ENCODE measurements at regions not wholly inside any gene's neighbourhood (a gene's known extent, or its start where the extent isn't known, plus 50 kb on each side); places are given as distances from the start of the nearest gene placed in this dataset.
"Not testable (repeated sequence)": the region's sequence is repeated elsewhere in the genome, so short reads cannot be mapped to it uniquely, and the experiment has no call there.

DNA sequence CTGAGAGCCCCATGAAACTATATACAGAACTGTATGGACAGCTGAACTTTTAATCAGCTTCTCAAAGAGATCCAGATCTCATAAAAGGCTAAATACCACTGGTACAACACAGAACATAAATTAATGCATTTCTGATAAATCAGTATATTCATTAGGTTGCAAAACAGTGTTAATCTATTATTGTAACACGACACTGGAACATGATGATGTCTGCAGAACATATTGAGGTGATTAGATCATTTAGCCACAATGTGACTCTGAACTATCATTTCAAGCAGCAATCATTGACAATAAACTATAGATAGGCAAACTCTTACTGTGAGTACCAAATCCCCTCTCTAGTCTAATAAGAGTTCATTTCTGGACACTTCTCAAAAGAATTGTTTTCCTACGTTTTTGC is 50.3 kb downstream of the GASK1B start:
- H3K9me3 ChIP-seq: no peaks in the 10 kb centered on the region
- no peak for DNase-seq
- intact Hi-C loops (cut with DNase I, micrococcal nuclease): no loop called here
- no peak for ATAC-seq
- no peak overlapping the region for H3K4me3 ChIP-seq
- no peaks in the 10 kb centered on the region for H3K36me3 ChIP-seq (ENCODE audit: low read depth)
- H3K4me1 ChIP-seq (ENCODE audit: low read depth): no peaks in the 10 kb centered on the region
- TF ChIP-seq, protein P1, sequence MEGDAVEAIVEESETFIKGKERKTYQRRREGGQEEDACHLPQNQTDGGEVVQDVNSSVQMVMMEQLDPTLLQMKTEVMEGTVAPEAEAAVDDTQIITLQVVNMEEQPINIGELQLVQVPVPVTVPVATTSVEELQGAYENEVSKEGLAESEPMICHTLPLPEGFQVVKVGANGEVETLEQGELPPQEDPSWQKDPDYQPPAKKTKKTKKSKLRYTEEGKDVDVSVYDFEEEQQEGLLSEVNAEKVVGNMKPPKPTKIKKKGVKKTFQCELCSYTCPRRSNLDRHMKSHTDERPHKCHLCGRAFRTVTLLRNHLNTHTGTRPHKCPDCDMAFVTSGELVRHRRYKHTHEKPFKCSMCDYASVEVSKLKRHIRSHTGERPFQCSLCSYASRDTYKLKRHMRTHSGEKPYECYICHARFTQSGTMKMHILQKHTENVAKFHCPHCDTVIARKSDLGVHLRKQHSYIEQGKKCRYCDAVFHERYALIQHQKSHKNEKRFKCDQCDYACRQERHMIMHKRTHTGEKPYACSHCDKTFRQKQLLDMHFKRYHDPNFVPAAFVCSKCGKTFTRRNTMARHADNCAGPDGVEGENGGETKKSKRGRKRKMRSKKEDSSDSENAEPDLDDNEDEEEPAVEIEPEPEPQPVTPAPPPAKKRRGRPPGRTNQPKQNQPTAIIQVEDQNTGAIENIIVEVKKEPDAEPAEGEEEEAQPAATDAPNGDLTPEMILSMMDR (IDR thresholded peaks at IDR 0.05): no peak

DNA sequence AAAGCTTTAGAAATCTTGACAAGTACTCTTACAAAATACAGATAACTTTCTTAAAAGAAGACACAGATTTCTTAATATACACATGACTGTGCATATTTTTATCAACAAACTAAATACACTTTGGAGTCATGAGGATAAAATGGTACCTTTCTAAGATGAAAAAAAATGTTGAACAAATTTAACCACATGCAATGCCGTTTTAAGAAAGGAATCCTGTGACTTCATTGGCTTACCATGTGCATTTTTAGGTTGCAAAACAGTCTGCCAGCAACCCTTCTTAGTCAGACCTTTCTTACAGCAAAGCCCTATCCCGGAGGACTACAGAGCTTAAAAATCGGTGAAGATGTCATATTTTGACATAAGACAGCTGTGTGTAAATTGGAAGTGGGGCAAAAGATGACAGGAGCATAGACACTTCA is 51.7 kb downstream of the GASK1B start:
- Histone ChIP-seq H3K9me3 (no peaks in the 10 kb centered on the region), H3K4me3 (no peak overlapping the region), H3K36me3 (ENCODE audit: low read depth) (no peaks in the 10 kb centered on the region), H3K4me1 (ENCODE audit: low read depth) (no peaks in the 10 kb centered on the region)
- TF ChIP-seq, protein P1 (IDR thresholded peaks at IDR 0.05): no peak
- ATAC-seq: peak; percentile 39
- DNase-seq: peak in 1 of 3 donors; percentile 14
- intact Hi-C loops (cut with DNase I, micrococcal nuclease): no loop called here

DNA sequence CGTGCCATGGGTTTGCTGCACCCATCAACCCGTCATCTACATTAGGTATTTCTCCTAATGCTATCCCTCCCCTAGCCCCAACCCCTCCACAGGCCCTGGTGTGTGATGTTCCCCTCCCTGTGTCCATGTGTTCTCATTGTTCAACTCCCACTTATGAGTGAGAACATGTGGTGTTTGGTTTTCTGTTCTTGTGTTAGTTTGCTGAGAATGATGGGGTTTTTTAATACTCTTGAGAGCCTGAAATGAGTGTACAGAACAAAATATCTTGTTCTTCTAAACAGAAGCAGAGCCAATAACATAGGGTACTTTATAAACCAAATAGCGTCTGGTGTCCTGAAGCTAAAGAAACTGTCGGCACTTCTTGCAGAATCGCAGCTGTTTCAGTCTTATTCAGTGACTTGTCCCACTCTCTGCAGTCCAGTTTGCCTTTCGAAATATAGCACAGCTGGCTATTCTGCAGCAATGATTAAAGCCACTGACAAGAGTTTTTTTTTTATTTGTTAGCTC is 52.1 kb downstream of the GASK1B start:
- H3K4me3 ChIP-seq; intact Hi-C loops (cut with DNase I, micrococcal nuclease); H3K4me1 ChIP-seq (ENCODE audit: low read depth); H3K36me3 ChIP-seq (ENCODE audit: low read depth); H3K9me3 ChIP-seq: not testable (repeated sequence)
- ATAC-seq: peak; percentile 59
- peak in 1 of 3 donors; percentile 7 for DNase-seq

DNA sequence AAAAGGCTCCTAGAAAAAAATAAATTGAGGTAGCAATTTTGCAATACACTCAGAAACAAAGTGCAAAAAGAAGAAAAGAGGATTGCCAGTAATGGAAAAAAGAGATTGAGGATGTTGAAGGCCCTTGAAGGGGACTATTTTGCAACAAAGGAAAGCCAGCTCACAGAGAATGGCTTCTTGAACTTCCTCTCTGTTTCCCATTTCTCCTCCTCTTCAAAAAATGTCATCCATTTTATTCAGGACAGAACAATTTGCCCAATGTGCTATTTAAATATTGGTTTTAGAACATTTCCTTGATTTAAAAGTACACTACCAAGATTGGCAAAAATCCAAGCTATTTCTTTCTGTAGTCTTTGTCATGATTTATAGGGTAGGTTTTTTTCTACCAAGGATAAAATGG is 60.2 kb downstream of the GASK1B start:
- H3K36me3 ChIP-seq (ENCODE audit: low read depth): no peaks in the 10 kb centered on the region
- H3K9me3 ChIP-seq: no peaks in the 10 kb centered on the region
- DNase-seq: no peak
- no peaks in the 10 kb centered on the region for H3K4me1 ChIP-seq (ENCODE audit: low read depth)
- H3K4me3 ChIP-seq: no peak overlapping the region
- intact Hi-C loops (cut with DNase I, micrococcal nuclease): no loop called here
- TF ChIP-seq, protein P1 (IDR thresholded peaks at IDR 0.05): no peak
- ATAC-seq: no peak

DNA sequence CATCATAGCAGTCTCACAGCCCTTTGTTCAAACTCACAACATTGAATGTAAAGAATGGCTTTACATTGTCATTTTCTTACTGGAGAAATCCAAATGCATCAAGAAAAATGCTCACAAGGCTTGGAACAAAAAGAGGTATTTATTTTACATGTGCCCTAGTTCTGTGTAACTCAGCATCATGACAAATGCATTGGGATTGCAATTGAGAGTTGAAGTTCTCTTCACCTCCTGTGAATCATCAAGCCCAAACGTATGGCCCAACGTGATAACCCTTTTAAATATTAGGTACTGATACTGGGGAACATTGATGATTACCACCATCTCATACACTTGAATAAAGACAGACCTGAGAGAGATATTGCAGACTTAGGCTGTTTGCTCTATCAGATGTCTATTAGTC is 61.6 kb downstream of the GASK1B start:
- H3K9me3 ChIP-seq: no peaks in the 10 kb centered on the region
- intact Hi-C loops (cut with DNase I, micrococcal nuclease): no loop called here
- no peak overlapping the region for H3K4me3 ChIP-seq
- no peaks in the 10 kb centered on the region for H3K4me1 ChIP-seq (ENCODE audit: low read depth)
- DNase-seq (no peak), ATAC-seq (no peak)
- H3K36me3 ChIP-seq (ENCODE audit: low read depth): no peaks in the 10 kb centered on the region
- TF ChIP-seq, protein P1 (IDR thresholded peaks at IDR 0.05): no peak

DNA sequence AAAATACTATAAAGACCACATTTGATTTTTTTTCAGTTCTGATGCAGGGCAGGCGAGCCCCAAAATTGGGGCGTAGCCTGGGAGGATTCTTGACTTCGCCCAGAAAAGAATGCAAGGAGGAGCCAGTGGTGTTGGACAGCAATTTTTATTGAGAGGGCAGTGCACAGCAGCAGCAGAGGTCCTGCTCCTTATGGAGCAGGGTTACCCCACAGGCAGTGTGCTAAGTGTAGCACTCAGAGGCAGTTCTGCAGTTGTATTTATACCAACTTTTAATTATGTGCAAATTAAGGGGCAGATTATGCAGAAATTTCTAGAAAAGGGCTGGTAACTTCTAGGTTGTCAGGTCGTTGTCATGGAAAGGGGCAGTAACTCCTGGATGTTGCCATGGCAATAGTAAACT is 69.9 kb downstream of the GASK1B start:
- no peaks in the 10 kb centered on the region for H3K4me1 ChIP-seq (ENCODE audit: low read depth)
- H3K36me3 ChIP-seq (ENCODE audit: low read depth): no peaks in the 10 kb centered on the region
- TF ChIP-seq, protein P1 (IDR thresholded peaks at IDR 0.05): no peak
- no peak overlapping the region for H3K4me3 ChIP-seq
- intact Hi-C loops (cut with DNase I, micrococcal nuclease): no loop called here
- ATAC-seq (no peak), DNase-seq (no peak)
- H3K9me3 ChIP-seq: no peaks in the 10 kb centered on the region

Data from mucosa of descending colon (tissue), 3 donors.